Right atrium auricular region (tissue), 2 donors: ENCODE measurements at regions not wholly inside any gene's neighbourhood (a gene's known extent, or its start where the extent isn't known, plus 50 kb on each side); places are given as distances from the start of the nearest gene placed in this dataset.

Experiments used
- DNase-seq: peaks from one replicate; pipeline ENCODE4 v3.0.0-alpha.2; 2019; ENCODE audit warnings: low spot score
- H3K27ac ChIP-seq, 2 donors: fragments of 200-600 bp; sonication (generic); 1 replicate in 1 of 2; 2 replicates in 1 of 2; pipeline ENCODE4 v1.5.1; 2016 to 2019
- H3K27me3 ChIP-seq, 2 donors: fragments of 200-600 bp; sonication (generic); one replicate each; pipeline versions ENCODE4 v1.5.1 to v1.6.0; 2017 to 2019
- H3K36me3 ChIP-seq: fragments of 200-600 bp; sonication (generic); one replicate; pipeline ENCODE4 v1.5.1; 2016
- H3K4me1 ChIP-seq, 2 donors: fragments of 200-600 bp; sonication (generic); one replicate each; pipeline versions ENCODE4 v1.5.1 to v1.6.0; 2017 to 2019
- H3K4me3 ChIP-seq, 2 donors: fragments of 200-600 bp; sonication (generic); 1 replicate in 1 of 2; 2 replicates in 1 of 2; pipeline ENCODE4 v1.5.1; 2017 to 2019; ENCODE audit warnings: mild to moderate bottlenecking in 1 of 2, moderate library complexity in 1 of 2
- H3K9me3 ChIP-seq, 2 donors: fragments of 200-600 bp; sonication (generic); one replicate each; pipeline ENCODE4 v1.5.1; 2019
- CTCF ChIP-seq, 2 donors: fragments of 200-600 bp; sonication (generic); IDR thresholded peaks; one replicate each; pipeline ENCODE4 v1.5.1; 2019; ENCODE audit warnings: antibody characterized with exemption in 2 of 2

GRCh38 chr12:125208334-125208733 lies 143.1 kb downstream of the AACS start:
- Histone ChIP-seq H3K36me3 (no peaks in the 10 kb centered on the region), H3K4me3 (no peak overlapping the region), H3K9me3 (no peaks in the 10 kb centered on the region), H3K27ac (no peak overlapping the region), H3K4me1 (no peaks in the 10 kb centered on the region), H3K27me3 (no peaks in the 10 kb centered on the region)
- no peak for TF ChIP-seq CTCF (IDR thresholded peaks at IDR 0.05)
- DNase-seq = no peak

- H3K4me3 ChIP-seq = no peak overlapping the region
- no peaks in the 10 kb centered on the region for H3K36me3 ChIP-seq
- no peak overlapping the region for H3K27ac ChIP-seq
- H3K9me3 ChIP-seq = no peaks in the 10 kb centered on the region
- no peaks in the 10 kb centered on the region for H3K4me1 ChIP-seq
- no peak for DNase-seq
- TF ChIP-seq CTCF (IDR thresholded peaks at IDR 0.05) = no peak
- H3K27me3 ChIP-seq = no peaks in the 10 kb centered on the region
Observed at GRCh38 chr12:125208942-125209341, 143.7 kb downstream of the AACS start.

GRCh38 chr12:125210104-125210755 lies 145.0 kb downstream of the AACS start:
- no peaks in the 10 kb centered on the region for H3K36me3 ChIP-seq
- no peak overlapping the region for H3K4me3 ChIP-seq
- no peaks in the 10 kb centered on the region for H3K27me3 ChIP-seq
- TF ChIP-seq CTCF (IDR thresholded peaks at IDR 0.05) = no peak
- H3K27ac ChIP-seq = no peak overlapping the region
- no peak for DNase-seq
- H3K9me3 ChIP-seq = no peaks in the 10 kb centered on the region
- H3K4me1 ChIP-seq = no peaks in the 10 kb centered on the region

- TF ChIP-seq CTCF (IDR thresholded peaks at IDR 0.05) = no peak
Observed at GRCh38 chr12:125211464-125211863, 146.2 kb downstream of the AACS start.

GRCh38 chr12:125214289-125214688 lies 149.1 kb downstream of the AACS start:
- TF ChIP-seq CTCF (IDR thresholded peaks at IDR 0.05) = no peak
- Histone ChIP-seq H3K36me3 (no peaks in the 10 kb centered on the region), H3K4me3 (no peak overlapping the region), H3K27me3 (no peaks in the 10 kb centered on the region), H3K9me3 (no peaks in the 10 kb centered on the region), H3K27ac (no peak overlapping the region), H3K4me1 (no peaks in the 10 kb centered on the region)
- no peak for DNase-seq

More at GRCh38 chr12:125211464-125211863, 146.2 kb downstream of the AACS start:
- no peak overlapping the region for H3K4me3 ChIP-seq
- H3K9me3 ChIP-seq = no peaks in the 10 kb centered on the region
- no peaks in the 10 kb centered on the region for H3K36me3 ChIP-seq
- DNase-seq = no peak
- no peak overlapping the region for H3K27ac ChIP-seq
- no peaks in the 10 kb centered on the region for H3K27me3 ChIP-seq
- H3K4me1 ChIP-seq = no peaks in the 10 kb centered on the region

- no peaks in the 10 kb centered on the region for H3K9me3 ChIP-seq
- no peak for DNase-seq
- no peak overlapping the region for H3K27ac ChIP-seq
- no peak overlapping the region for H3K4me3 ChIP-seq
- no peaks in the 10 kb centered on the region for H3K36me3 ChIP-seq
- H3K4me1 ChIP-seq = no peaks in the 10 kb centered on the region
- no peaks in the 10 kb centered on the region for H3K27me3 ChIP-seq
- TF ChIP-seq CTCF (IDR thresholded peaks at IDR 0.05) = no peak
Observed at GRCh38 chr12:125216756-125217155, 151.5 kb downstream of the AACS start.
